ENCODE measurements at regions not wholly inside any gene's neighbourhood (a gene's known extent, or its start where the extent isn't known, plus 50 kb on each side); places are given as distances from the start of the nearest gene placed in this dataset.

DNA sequence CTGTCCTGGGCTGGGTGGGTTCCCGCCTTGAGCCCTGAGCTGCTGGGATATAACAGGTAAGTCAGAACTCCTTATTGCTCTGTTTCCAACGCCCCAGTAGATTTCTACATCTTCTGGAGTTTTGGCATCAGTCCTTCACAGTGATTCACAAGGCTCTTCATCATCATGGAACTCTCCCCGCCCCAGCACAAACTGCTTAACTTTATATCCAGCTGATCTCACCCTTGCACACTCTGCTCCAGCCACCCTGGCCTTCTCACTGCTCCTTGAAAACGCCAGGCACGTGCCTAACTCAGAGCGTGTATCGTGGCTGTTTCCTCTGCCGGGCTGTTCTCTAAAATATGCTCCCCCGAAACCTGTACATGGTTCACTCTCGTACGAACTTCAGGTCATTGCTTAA is 264.9 kb downstream of the NOVA1 start:
- TF ChIP-seq FOXM1 (IDR thresholded peaks at IDR 0.05; ENCODE audit: low read depth) (no peak), RAD21 (IDR thresholded peaks at IDR 0.05; ENCODE audit: low read length) (no peak), CTCF (IDR thresholded peaks at IDR 0.05) (no peak), TAF1 (IDR thresholded peaks at IDR 0.05; ENCODE audit: borderline replicate concordance, low read depth, low read length) (no peak), CHD2 (IDR thresholded peaks at IDR 0.05; ENCODE audit: low read length, partially characterized antibody) (no peak)

Measured in SK-N-SH (cell line).